GM21723 (cell line): ENCODE measurements at regions not wholly inside any gene's neighbourhood (a gene's known extent, or its start where the extent isn't known, plus 50 kb on each side); places are given as distances from the start of the nearest gene placed in this dataset.

Experiments used
- ATAC-seq: cut with Tn5 transposase; IDR thresholded peaks from one replicate; pipeline ENCODE4 v1.9.1; 2021; ENCODE audit warnings: mild to moderate bottlenecking, moderate library complexity; ENCODE audit not compliant: unreplicated experiment

- no peak for ATAC-seq
Observed at GRCh38 chr11:110891411-110891810, 179.2 kb upstream of the ARHGAP20 start.

DNA sequence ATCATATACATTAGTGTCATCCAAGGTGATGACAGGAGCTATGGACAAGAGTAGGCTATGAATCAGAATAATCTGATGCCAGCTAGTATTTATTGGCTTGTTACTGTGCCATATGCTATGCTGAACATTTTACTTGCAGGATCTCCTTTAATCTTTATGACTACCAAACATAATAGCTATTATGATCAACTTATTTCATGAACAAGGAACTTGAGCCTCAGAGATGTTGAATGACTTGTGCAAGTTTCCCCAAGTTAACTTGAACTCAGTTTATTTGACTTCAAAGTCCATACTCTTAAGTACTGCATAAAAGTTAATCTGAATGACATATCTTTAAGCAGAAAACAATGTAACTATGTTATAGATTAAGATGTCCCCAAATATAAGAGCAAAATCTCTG, 178.8 kb upstream of the ARHGAP20 start:
- no peak for ATAC-seq

- no peak for ATAC-seq
Observed at GRCh38 chr11:110886288-110886970, 174.2 kb upstream of the ARHGAP20 start.

DNA sequence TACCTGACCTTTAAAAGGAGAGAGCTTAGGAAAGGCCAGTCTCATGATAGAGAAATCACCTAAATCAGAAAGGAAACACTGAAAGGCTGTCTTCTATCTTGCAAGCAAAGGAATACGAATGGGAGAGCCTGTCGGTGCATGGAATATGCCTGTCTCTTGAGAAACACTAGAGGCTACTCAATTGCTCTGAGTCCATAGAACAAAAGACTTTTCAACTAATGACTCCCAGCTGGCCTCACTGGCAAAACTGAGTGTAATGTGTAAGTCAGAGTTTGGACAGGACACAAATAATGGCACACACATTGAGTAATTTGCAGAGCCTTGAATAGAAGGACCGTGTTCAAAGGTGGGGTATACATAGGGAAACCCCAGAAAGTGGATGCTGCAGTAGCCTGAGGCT, 171.0 kb upstream of the ARHGAP20 start:
- no peak for ATAC-seq

GRCh38 chr11:110878513-110878912, 166.3 kb upstream of the ARHGAP20 start:
- ATAC-seq: no peak

- no peak for ATAC-seq
Observed at GRCh38 chr11:110874437-110875030, 162.3 kb upstream of the ARHGAP20 start.

DNA sequence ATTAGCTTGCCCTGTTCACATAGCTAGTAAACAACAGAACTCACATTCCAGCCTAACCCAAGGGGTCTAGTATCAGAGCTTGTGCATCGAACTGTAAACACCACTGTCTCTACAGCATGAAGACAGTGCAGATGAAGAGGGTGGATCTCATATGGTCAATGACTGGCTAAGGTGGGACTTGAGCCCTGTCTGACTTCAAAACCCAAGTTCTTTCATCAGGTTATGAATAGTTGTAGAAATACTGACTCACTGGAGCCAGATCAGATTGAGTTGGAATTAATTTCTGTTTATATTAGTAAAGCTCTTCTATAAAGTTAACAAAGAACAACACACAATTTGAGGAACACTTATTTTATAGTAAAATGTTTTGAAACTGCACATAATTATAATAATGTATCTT, 161.7 kb upstream of the ARHGAP20 start:
- no peak for ATAC-seq

DNA sequence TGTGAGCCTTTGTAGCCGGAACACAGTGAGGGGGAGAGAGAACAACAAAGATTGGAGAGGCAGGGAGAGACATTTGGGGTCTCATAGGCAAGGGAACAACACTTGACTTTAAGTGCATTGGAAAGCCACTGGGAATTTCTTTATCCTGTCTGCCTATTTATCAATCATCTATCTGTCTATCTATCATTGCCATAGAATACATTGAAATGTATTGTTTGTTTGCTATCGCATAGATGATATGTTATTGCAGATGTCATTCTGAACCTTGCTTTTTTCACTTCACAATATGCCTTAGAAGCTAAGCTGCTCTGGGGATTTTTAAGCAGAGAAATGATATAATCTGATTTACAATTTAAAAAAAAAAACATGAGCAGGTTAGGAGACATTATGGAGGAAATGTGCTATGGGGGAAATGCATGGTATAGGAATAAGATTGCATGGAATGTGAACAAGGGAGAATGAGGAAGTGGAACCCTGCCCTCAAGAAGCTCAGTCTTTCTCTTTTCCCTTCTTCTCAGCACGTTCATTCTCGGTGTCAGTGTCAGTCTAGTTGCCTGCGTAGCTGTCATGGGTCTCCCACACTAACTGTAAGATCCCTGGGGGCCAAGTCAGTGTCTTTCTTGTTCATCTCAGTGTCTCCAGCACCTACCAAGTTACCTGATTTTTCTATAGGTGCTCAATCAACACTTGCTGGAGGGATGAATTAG, 158.7 kb upstream of the ARHGAP20 start:
- no peak for ATAC-seq

- ATAC-seq: no peak
Observed at GRCh38 chr11:110867951-110868350, 155.7 kb upstream of the ARHGAP20 start.

DNA sequence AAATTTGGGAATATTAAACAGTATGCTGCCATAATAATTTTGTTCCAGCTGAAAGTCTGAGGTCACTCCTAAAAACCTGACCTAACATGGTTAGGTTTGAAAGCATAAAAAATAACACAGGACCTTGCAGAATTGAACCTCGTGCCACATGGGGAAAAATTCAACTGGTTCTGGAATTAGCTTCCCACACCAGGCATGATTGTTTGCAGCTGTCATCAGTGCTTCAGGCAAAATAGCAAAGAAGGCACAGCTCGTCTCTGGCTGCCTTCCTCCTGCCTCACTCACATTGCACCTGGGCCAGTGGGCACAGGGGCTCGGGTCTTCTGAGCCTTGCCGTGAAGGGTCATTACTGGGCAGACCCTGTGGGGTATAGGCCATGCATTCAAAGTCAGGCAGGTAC, 153.8 kb upstream of the ARHGAP20 start:
- ATAC-seq: no peak

DNA sequence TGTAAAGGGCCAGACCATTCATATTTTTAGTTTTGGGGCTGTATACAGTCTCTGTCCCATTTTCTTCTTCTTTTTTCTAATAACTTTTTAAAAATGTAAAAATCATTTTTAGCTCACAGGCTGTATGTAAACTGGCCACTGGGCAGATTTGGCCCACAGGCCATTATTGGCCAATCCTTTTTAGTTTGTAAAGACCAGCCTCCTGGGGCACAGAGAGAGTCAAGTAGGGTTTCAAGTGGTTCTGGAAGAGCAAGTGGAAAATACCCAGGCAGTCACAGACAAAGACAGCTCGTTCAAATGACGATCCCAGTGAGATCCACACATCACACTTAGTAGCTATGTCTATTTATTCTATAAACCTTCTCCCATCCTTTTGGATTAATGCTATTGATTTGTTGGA, 150.2 kb upstream of the ARHGAP20 start:
- no peak for ATAC-seq

- no peak for ATAC-seq
Observed at GRCh38 chr11:110860461-110860860, 148.2 kb upstream of the ARHGAP20 start.

DNA sequence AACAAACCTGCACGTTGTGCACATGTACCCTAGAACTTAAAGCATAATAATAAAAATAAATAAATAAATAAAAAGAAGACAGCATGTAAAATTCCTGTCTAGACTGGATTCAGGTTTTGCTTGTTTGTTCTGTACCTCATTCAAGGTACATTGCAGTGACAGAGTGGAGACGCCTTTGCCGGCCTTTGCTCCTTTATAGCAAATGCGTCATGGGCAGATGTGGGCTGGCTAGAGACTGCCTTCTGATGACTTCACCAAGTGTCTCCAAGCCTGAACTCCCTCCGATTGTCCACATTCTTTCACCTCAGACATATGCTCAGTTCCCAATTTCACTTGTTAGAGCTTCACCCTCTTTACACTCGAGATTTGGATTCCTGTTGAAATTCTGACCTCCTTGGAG, 147.8 kb upstream of the ARHGAP20 start:
- ATAC-seq: no peak

GRCh38 chr11:110859240-110859840, 147.1 kb upstream of the ARHGAP20 start:
- ATAC-seq: no peak

- no peak for ATAC-seq
Observed at GRCh38 chr11:110858547-110858921, 146.3 kb upstream of the ARHGAP20 start.

DNA sequence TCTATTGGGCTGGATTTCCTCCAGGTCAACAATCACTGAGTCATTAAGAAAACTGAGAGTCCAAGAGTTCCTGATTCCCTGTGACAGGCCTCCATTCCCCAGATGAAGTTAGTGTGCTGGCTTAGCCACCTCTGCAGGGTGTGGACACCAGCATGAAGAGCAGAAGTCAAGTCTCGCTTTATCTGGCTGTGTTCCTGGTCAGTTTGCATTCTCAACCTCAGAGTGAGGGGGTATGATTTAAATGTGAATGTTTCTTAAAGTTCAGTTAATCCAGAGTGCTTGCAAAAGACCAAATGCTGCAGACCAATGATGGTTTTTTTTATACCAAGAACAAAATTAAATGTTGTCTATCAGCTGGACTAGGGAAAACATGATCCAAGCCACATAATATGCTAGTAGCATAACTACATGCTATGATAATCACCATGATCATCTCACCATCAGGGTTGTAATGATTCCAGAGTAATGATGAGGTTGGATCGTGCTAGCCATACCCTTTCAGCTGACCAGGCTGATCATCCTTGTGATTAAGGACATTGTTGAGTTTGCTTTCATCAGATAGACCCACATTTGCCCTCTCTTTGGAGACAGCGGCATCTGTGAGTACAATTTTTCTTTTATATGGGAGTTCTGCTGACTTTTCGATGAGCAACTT, 145.8 kb upstream of the ARHGAP20 start:
- ATAC-seq: no peak

DNA sequence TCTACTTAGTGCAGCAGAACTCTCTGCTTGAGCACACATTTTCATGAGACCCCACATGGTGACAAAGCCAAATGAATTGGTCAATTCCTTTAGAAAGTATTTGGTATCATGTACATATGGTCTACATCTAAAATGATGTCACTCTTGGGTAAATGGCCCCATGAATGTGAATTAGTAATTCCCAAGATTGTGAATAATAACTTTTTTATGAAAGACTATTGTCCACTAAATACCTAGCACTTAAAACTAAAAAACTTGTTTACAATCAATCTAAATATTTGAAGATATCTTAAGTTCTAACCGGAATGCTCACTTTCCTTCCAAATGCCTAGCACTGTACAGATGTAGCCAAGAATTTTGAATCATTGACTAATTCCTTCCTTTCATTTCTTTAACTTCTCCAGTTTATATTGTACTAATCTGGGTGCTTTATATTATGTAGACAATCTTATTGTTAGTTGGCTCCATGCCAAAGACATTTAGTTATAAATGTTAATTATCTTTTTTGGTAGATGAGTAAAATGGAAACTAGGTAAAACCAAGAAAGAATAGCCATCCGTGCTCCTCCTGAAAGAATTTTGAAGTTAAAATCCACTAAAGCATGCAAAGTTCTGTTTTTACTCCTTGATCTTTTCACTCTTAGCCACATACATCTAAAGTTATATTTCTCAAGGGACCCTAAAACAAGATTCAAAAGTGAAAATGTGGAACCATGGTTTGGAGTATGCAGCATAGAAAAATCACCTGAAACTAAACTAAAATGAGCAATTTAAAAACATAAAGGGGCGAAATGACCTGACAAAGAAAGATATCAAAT, 145.0 kb upstream of the ARHGAP20 start:
- ATAC-seq: no peak

- ATAC-seq: no peak
Observed at GRCh38 chr11:110856340-110856739, 144.1 kb upstream of the ARHGAP20 start.

DNA sequence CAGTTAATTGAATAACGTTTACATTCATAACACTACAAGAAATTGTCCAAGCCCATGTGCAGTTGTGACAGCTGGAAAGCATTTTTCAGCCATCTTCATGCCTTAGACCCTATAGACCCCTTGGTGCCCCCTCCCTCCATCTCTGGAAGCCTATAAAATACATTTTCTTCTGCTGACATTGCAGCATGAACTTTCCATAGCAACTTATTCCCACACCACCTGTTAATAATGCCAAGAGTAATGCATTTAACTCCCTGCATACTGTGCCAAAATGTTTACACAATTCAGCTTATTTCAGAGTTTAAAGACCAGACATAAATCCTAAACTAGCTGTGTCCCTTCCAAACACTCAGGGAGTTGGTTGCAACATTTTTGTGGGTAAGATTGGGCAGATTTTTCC, 143.0 kb upstream of the ARHGAP20 start:
- ATAC-seq: no peak

DNA sequence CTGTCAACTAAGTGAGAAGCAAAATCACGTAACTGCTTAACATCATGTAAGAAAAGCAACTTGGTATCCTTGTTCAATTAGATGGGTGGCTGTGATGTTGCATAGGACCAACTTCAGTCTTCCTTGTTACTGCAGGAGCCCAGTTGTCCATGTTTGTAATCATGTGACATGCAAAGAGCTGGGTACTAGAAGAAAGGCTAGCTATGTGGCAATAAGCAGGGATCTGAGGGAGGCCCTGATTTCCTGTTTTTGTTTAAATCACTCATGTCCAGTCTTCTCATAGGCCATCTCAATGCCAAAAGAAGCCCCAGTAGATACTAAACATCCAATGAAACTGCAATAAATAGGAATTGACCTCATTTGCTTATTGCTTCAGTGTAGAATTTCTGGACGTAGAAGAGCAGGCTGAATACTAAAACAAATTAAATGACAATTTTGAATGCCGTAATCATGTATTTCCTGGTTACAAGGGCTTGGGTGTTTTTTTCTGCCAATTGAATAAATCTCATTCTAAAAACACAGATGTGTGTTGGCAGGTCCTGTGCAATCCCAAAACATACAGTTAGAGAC, 140.8 kb upstream of the ARHGAP20 start:
- no peak for ATAC-seq
